Endothelial cell of umbilical vein (primary cell): ENCODE measurements at regions not wholly inside any gene's neighbourhood (a gene's known extent, or its start where the extent isn't known, plus 50 kb on each side); places are given as distances from the start of the nearest gene placed in this dataset.

Experiments used
- EZH2 ChIP-seq: IDR thresholded peaks from 2 replicates; pipeline ENCODE4 v1.6.1; 2012; ENCODE audit warnings: borderline replicate concordance, low read depth, mild to moderate bottlenecking, moderate library complexity, low read length, inconsistent platforms; ENCODE audit not compliant: severe bottlenecking
- FOS ChIP-seq: IDR thresholded peaks from 2 replicates; pipeline ENCODE4 v1.6.1; 2011; ENCODE audit warnings: mild to moderate bottlenecking, low read length, moderate library complexity, borderline replicate concordance; ENCODE audit not compliant: insufficient read depth
- GATA2 ChIP-seq: IDR thresholded peaks from 2 replicates; pipeline ENCODE4 v1.7.0; 2011; ENCODE audit warnings: low read depth, mild to moderate bottlenecking, moderate library complexity, mixed read lengths, low read length; ENCODE audit not compliant: insufficient read length, insufficient read depth
- JUN ChIP-seq: IDR thresholded peaks from 2 replicates; pipeline ENCODE4 v1.6.1; 2011; ENCODE audit warnings: borderline replicate concordance, low read depth; ENCODE audit not compliant: insufficient read length, insufficient read depth
- MAX ChIP-seq: IDR thresholded peaks from 2 replicates; pipeline ENCODE4 v1.6.1; 2011; ENCODE audit not compliant: insufficient read depth, insufficient read length
- MYC ChIP-seq: IDR thresholded peaks from one replicate; pipeline ENCODE4 v1.6.1; 2011; ENCODE audit warnings: mild to moderate bottlenecking, low read depth, low read length
- POLR2A ChIP-seq: IDR thresholded peaks from 2 replicates; pipeline ENCODE4 v1.6.1; 2012; ENCODE audit warnings: low read depth, mild to moderate bottlenecking, control low read depth, low read length
- POLR2AphosphoS5 ChIP-seq: IDR thresholded peaks from 2 replicates; pipeline ENCODE4 v1.6.1; 2012; ENCODE audit warnings: low read depth, mild to moderate bottlenecking, control low read depth, low read length, moderate library complexity; ENCODE audit not compliant: insufficient read depth
- TF ChIP-seq, protein P1 (sequence below), 2 donors: IDR thresholded peaks; 1 replicate in 1 of 2; 2 replicates in 1 of 2; pipeline ENCODE4 v1.5.1; 2011; ENCODE audit warnings: low read length in 2 of 2, mild to moderate bottlenecking in 2 of 2, moderate library complexity in 2 of 2, control low read depth in 1 of 2, inconsistent platforms in 1 of 2, low read depth in 1 of 2; ENCODE audit not compliant: insufficient read depth in 1 of 2; ENCODE audit errors: extremely low read depth in 1 of 2

DNA sequence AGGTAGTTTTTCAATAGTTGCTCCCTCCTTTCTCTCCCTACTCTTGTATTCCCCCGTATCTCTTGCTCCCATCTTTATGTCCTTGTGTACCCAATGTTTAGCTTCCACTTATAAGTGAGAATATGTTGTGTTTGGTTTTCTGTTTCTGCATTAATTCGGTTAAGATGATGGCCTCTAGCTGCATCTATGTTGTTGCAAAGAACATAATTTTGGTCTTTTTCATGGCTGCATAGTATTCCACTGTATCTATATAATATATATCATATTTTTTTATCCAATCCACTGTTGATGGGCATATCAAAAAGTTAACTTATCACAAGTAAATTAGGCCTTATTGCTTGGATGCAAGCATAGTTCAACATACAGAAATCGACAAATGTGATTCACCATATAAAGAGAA lies 594.0 kb downstream of the TYW1 start:
- TF ChIP-seq FOS = no peak
- TF ChIP-seq, protein P1, sequence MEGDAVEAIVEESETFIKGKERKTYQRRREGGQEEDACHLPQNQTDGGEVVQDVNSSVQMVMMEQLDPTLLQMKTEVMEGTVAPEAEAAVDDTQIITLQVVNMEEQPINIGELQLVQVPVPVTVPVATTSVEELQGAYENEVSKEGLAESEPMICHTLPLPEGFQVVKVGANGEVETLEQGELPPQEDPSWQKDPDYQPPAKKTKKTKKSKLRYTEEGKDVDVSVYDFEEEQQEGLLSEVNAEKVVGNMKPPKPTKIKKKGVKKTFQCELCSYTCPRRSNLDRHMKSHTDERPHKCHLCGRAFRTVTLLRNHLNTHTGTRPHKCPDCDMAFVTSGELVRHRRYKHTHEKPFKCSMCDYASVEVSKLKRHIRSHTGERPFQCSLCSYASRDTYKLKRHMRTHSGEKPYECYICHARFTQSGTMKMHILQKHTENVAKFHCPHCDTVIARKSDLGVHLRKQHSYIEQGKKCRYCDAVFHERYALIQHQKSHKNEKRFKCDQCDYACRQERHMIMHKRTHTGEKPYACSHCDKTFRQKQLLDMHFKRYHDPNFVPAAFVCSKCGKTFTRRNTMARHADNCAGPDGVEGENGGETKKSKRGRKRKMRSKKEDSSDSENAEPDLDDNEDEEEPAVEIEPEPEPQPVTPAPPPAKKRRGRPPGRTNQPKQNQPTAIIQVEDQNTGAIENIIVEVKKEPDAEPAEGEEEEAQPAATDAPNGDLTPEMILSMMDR (IDR thresholded peaks at IDR 0.05; ENCODE audit: extremely low read depth in 1 of 2, insufficient read depth in 1 of 2, low read depth in 1 of 2, low read length in 2 of 2) = no peak
- TF ChIP-seq POLR2AphosphoS5 = no peak
- TF ChIP-seq EZH2 = no peak
- no peak for TF ChIP-seq POLR2A
- TF ChIP-seq MAX = no peak
- no peak for TF ChIP-seq JUN
- TF ChIP-seq MYC = no peak
- no peak for TF ChIP-seq GATA2
